Loucy (cell line): ENCODE measurements at regions not wholly inside any gene's neighbourhood (a gene's known extent, or its start where the extent isn't known, plus 50 kb on each side); places are given as distances from the start of the nearest gene placed in this dataset.

Experiments
- H2AFZ ChIP-seq: fragments of 200-600 bp; sonication (generic); 2 replicates; pipeline ENCODE4 v1.6.0; 2016; ENCODE audit warnings: antibody characterized with exemption, mild to moderate bottlenecking, low read length, moderate library complexity
- H3F3A ChIP-seq: fragments of 200-600 bp; 2 replicates; pipeline ENCODE4 v1.6.0; 2016; ENCODE audit warnings: antibody characterized with exemption, low read depth, mild to moderate bottlenecking
- H3K27me3 ChIP-seq: fragments of 200-600 bp; sonication (generic); 2 replicates; pipeline ENCODE4 v1.6.1; 2014; ENCODE audit warnings: low read length, mild to moderate bottlenecking; ENCODE audit not compliant: insufficient read depth, poor library complexity, severe bottlenecking
- H3K36me3 ChIP-seq: fragments of 200-600 bp; sonication (generic); 2 replicates; pipeline ENCODE4 v1.6.1; 2016; ENCODE audit warnings: low read length; ENCODE audit not compliant: insufficient read depth
- H3K4me1 ChIP-seq: fragments of 200-600 bp; sonication (generic); 2 replicates; pipeline ENCODE4 v1.5.1; 2014; ENCODE audit warnings: low read length, mild to moderate bottlenecking; ENCODE audit not compliant: insufficient read depth, poor library complexity, severe bottlenecking
- H3K4me2 ChIP-seq: fragments of 200-600 bp; sonication (generic); 2 replicates; pipeline ENCODE4 v1.6.0; 2014; ENCODE audit warnings: antibody characterized with exemption, low read length, low read depth, mild to moderate bottlenecking; ENCODE audit not compliant: poor library complexity, severe bottlenecking
- H3K4me3 ChIP-seq: fragments of 200-600 bp; sonication (generic); 2 replicates; pipeline ENCODE4 v1.5.1; 2014; ENCODE audit warnings: low read length, mild to moderate bottlenecking, mixed read lengths; ENCODE audit not compliant: poor library complexity, severe bottlenecking
- H3K79me2 ChIP-seq: fragments of 200-600 bp; sonication (generic); 2 replicates; pipeline ENCODE4 v1.6.1; 2014; ENCODE audit warnings: low read length; ENCODE audit not compliant: insufficient read depth
- H3K9ac ChIP-seq: fragments of 200-600 bp; sonication (generic); 2 replicates; pipeline ENCODE4 v1.6.0; 2014; ENCODE audit warnings: mild to moderate bottlenecking, low read depth, low read length, moderate library complexity; ENCODE audit not compliant: poor library complexity, severe bottlenecking
- H3K9me2 ChIP-seq: fragments of 200-600 bp; sonication (generic); replicated peaks from 2 replicates; pipeline ENCODE4 v1.6.1; 2016; ENCODE audit warnings: low read depth, low read length, mixed read lengths
- H3K9me3 ChIP-seq: fragments of 200-600 bp; sonication (generic); 2 replicates; pipeline ENCODE4 v1.6.1; 2014; ENCODE audit warnings: mild to moderate bottlenecking, antibody characterized with exemption, low read length, low read depth; ENCODE audit not compliant: insufficient read depth
- H4K20me1 ChIP-seq: fragments of 200-600 bp; sonication (generic); 2 replicates; pipeline ENCODE4 v1.6.0; 2014; ENCODE audit warnings: antibody characterized with exemption, low read length, mild to moderate bottlenecking; ENCODE audit not compliant: insufficient read depth, poor library complexity, severe bottlenecking
- CTCF ChIP-seq: fragments of 200-600 bp; sonication (generic); conservative IDR thresholded peaks from 2 replicates; pipeline ENCODE4 v1.5.1; 2014; ENCODE audit warnings: mild to moderate bottlenecking, antibody characterized with exemption, low read length
- EZH2phosphoT487 ChIP-seq: fragments of 200-600 bp; IDR thresholded peaks from 2 replicates; pipeline ENCODE4 v1.6.1; 2018; ENCODE audit warnings: antibody characterized with exemption, mild to moderate bottlenecking, moderate library complexity, borderline replicate concordance

GRCh38 chr1:168980180-168980579 lies 126.3 kb upstream of the ATP1B1 start:
- H3F3A ChIP-seq = no peaks in the 10 kb centered on the region
- TF ChIP-seq CTCF = no peak
- TF ChIP-seq EZH2phosphoT487 = no peak

GRCh38 chr1:168980656-168981055 lies 125.8 kb upstream of the ATP1B1 start:
- Histone ChIP-seq H3K4me2 (no peak overlapping the region), H3K27me3 (no peaks in the 10 kb centered on the region), H3K36me3 (no peaks in the 10 kb centered on the region), H3K79me2 (no peaks in the 10 kb centered on the region), H3K4me3 (no peak overlapping the region), H3K9me2 (no peaks in the 10 kb centered on the region), H3K4me1 (no peaks in the 10 kb centered on the region), H3K9me3 (no peaks in the 10 kb centered on the region), H4K20me1 (no peaks in the 10 kb centered on the region), H3F3A (no peaks in the 10 kb centered on the region), H3K9ac (no peak overlapping the region), H2AFZ (no peak overlapping the region)
- no peak for TF ChIP-seq EZH2phosphoT487
- no peak for TF ChIP-seq CTCF

More at GRCh38 chr1:168980180-168980579, 126.3 kb upstream of the ATP1B1 start:
- Histone ChIP-seq H4K20me1 (no peaks in the 10 kb centered on the region), H3K79me2 (no peaks in the 10 kb centered on the region), H3K36me3 (no peaks in the 10 kb centered on the region), H3K9ac (no peak overlapping the region), H3K4me1 (no peaks in the 10 kb centered on the region), H3K9me2 (no peaks in the 10 kb centered on the region), H3K4me3 (no peak overlapping the region), H3K27me3 (no peaks in the 10 kb centered on the region), H3K9me3 (no peaks in the 10 kb centered on the region), H2AFZ (no peak overlapping the region), H3K4me2 (no peak overlapping the region)

- no peaks in the 10 kb centered on the region for H4K20me1 ChIP-seq
- no peaks in the 10 kb centered on the region for H3K4me1 ChIP-seq
- no peak for TF ChIP-seq CTCF
- no peak for TF ChIP-seq EZH2phosphoT487
- H3K27me3 ChIP-seq = no peaks in the 10 kb centered on the region
- no peaks in the 10 kb centered on the region for H3K79me2 ChIP-seq
- no peaks in the 10 kb centered on the region for H3K9me3 ChIP-seq
- H3K4me2 ChIP-seq = no peak overlapping the region
- H2AFZ ChIP-seq = no peak overlapping the region
- no peaks in the 10 kb centered on the region for H3F3A ChIP-seq
- H3K36me3 ChIP-seq = no peaks in the 10 kb centered on the region
- H3K4me3 ChIP-seq = no peak overlapping the region
- H3K9ac ChIP-seq = no peak overlapping the region
- H3K9me2 ChIP-seq = no peaks in the 10 kb centered on the region
These were observed 123.7 kb upstream of the ATP1B1 start for GRCh38 chr1:168982778-168983177.
